HEK293T (cell line): ENCODE measurements at regions not wholly inside any gene's neighbourhood (a gene's known extent, or its start where the extent isn't known, plus 50 kb on each side); places are given as distances from the start of the nearest gene placed in this dataset.

ENCODE experiments used
- CTCF ChIA-PET: fragments of 350-600 bp; formaldehyde crosslinking; extraction: SDS; loops from one replicate; lab custom pipeline; 2021; ENCODE audit warnings: antibody characterized with exemption, inconsistent platforms; lab: Yijun Ruan, JAX
- POLR2A ChIA-PET: fragments of 350-600 bp; formaldehyde crosslinking; extraction: SDS; loops from one replicate; lab custom pipeline; 2020; ENCODE audit warnings: antibody characterized with exemption, inconsistent platforms; lab: Yijun Ruan, JAX
- DNase-seq: peaks from one replicate; pipeline ENCODE4 v3.0.0; 2012; ENCODE audit warnings: mixed read lengths; ENCODE audit errors: extremely low spot score
- ARNT ChIP-seq: fragments of 450-650 bp; IDR thresholded peaks from 2 replicates; pipeline ENCODE4 v1.6.1; 2017; ENCODE audit warnings: mild to moderate bottlenecking
- BHLHE40 ChIP-seq: fragments of 450-650 bp; IDR thresholded peaks from 2 replicates; pipeline ENCODE4 v1.6.1; 2016; ENCODE audit warnings: mild to moderate bottlenecking, moderate library complexity, borderline replicate concordance
- CTBP1 ChIP-seq: fragments of 450-650 bp; IDR thresholded peaks from 2 replicates; pipeline ENCODE4 v1.6.1; 2016; ENCODE audit warnings: borderline replicate concordance
- ELF4 ChIP-seq: fragments of 450-650 bp; IDR thresholded peaks from 2 replicates; pipeline ENCODE4 v1.6.1; 2017; ENCODE audit warnings: antibody characterized with exemption
- FOXA1 ChIP-seq: fragments of 450-650 bp; IDR thresholded peaks from 2 replicates; pipeline ENCODE4 v1.6.1; 2016; ENCODE audit warnings: mild to moderate bottlenecking
- FOXK2 ChIP-seq: fragments of 450-650 bp; IDR thresholded peaks from 2 replicates; pipeline ENCODE4 v1.6.1; 2016; ENCODE audit warnings: mild to moderate bottlenecking
- FOXM1 ChIP-seq: fragments of 450-650 bp; IDR thresholded peaks from 2 replicates; pipeline ENCODE4 v1.6.1; 2017; ENCODE audit warnings: mild to moderate bottlenecking, borderline replicate concordance
- HDGF ChIP-seq: fragments of 450-650 bp; IDR thresholded peaks from 2 replicates; pipeline ENCODE4 v1.6.1; 2017; ENCODE audit warnings: antibody characterized with exemption, borderline replicate concordance
- L3MBTL2 ChIP-seq: fragments of 450-650 bp; conservative IDR thresholded peaks from 2 replicates; pipeline ENCODE4 v1.6.1; 2016; ENCODE audit warnings: mild to moderate bottlenecking
- LEF1 ChIP-seq: fragments of 450-650 bp; IDR thresholded peaks from 2 replicates; pipeline ENCODE4 v1.6.1; 2017; ENCODE audit warnings: mild to moderate bottlenecking, borderline replicate concordance
- NFRKB ChIP-seq: fragments of 450-650 bp; IDR thresholded peaks from 2 replicates; pipeline ENCODE4 v1.6.1; 2016; ENCODE audit warnings: mild to moderate bottlenecking, moderate library complexity
- PKNOX1 ChIP-seq: fragments of 450-650 bp; IDR thresholded peaks from 2 replicates; pipeline ENCODE4 v1.6.1; 2016
- SP1 ChIP-seq: fragments of 450-650 bp; IDR thresholded peaks from 2 replicates; pipeline ENCODE4 v1.6.1; 2017
- SUZ12 ChIP-seq: fragments of 450-650 bp; IDR thresholded peaks from 2 replicates; pipeline ENCODE4 v1.6.1; 2016; ENCODE audit warnings: mild to moderate bottlenecking
- TARDBP ChIP-seq: fragments of 450-650 bp; IDR thresholded peaks from 2 replicates; pipeline ENCODE4 v1.6.1; 2016
- ZNF384 ChIP-seq: fragments of 450-650 bp; IDR thresholded peaks from 2 replicates; pipeline ENCODE4 v1.6.1; 2016

- TF ChIP-seq FOXK2 (no peak), LEF1 (no peak), ARNT (no peak), PKNOX1 (no peak), HDGF (no peak), TARDBP (no peak), L3MBTL2 (no peak), ZNF384 (no peak), FOXA1 (no peak)
- CTCF ChIA-PET: no interaction called here
- no peak for DNase-seq
- POLR2A ChIA-PET: no interaction called here
Measured at GRCh38 chr1:56326056-56326455, 253.3 kb downstream of the PLPP3 start.

- TF ChIP-seq SUZ12 (no peak), L3MBTL2 (no peak), ELF4 (no peak), HDGF (no peak), FOXM1 (no peak), BHLHE40 (no peak), CTBP1 (no peak), FOXA1 (no peak), SP1 (no peak), LEF1 (no peak), TARDBP (no peak), ARNT (no peak), FOXK2 (no peak), ZNF384 (no peak), NFRKB (no peak), PKNOX1 (no peak)
- no peak for DNase-seq
- ChIA-PET POLR2A (no interaction called here), CTCF (no interaction called here)
Measured at GRCh38 chr1:56324504-56324903, 254.9 kb downstream of the PLPP3 start.

DNA sequence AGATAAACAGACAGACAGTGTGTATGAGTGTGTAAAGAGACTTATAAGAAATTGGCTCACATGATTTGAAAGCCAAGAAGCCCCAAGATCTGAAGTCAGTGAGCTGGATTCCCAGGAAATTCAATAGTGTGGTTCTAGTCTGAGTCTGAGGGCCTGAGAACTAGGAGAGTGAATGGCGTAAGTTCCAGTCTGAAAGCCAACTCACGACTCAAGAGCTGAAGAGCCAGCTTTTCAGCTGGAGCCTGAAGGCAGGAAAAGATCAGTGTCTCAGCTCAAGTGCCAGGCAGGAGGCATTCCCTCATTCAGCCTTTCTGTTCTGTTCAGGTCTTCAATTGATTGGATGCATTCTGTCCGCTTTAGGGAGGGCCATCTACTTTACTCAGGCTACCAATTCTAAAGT, 257.2 kb downstream of the PLPP3 start:
- no peak for DNase-seq
- TF ChIP-seq CTBP1: no peak
- no peak for TF ChIP-seq FOXK2
- TF ChIP-seq BHLHE40: no peak
- TF ChIP-seq NFRKB: no peak
- TF ChIP-seq HDGF: no peak
- TF ChIP-seq FOXA1: no peak
- TF ChIP-seq SUZ12: no peak
- no peak for TF ChIP-seq TARDBP
- TF ChIP-seq ARNT: no peak
- TF ChIP-seq SP1: no peak
- TF ChIP-seq PKNOX1: no peak
- TF ChIP-seq ZNF384: no peak
- no peak for TF ChIP-seq LEF1
- no peak for TF ChIP-seq L3MBTL2
- no peak for TF ChIP-seq ELF4
- no peak for TF ChIP-seq FOXM1
- ChIA-PET POLR2A (no interaction called here), CTCF (no interaction called here)

DNA sequence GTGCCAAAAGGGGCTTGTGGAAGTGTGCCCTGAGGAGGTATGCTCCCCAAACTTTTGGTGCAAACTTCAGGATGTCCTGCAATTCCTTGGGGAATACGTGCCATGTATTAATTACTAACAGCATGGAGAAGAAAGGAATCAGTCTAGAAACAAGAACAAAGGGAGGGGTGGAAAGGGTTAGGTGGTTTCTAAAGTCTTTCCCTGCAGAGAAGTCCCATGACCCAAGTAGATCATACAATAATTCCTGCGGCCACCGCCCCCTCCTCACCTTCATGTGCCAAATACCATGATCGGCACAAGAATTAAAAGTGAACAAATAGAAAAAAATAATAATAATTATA, 258.2 kb downstream of the PLPP3 start:
- CTCF ChIA-PET: no interaction called here
- TF ChIP-seq CTBP1 (no peak), NFRKB (no peak), FOXM1 (no peak), ELF4 (no peak), TARDBP (no peak), FOXK2 (no peak), ARNT (no peak), SUZ12 (no peak), L3MBTL2 (no peak), BHLHE40 (no peak), FOXA1 (no peak), SP1 (no peak), ZNF384 (no peak), HDGF (no peak), PKNOX1 (no peak), LEF1 (no peak)
- POLR2A ChIA-PET: no interaction called here
- DNase-seq: no peak

DNA sequence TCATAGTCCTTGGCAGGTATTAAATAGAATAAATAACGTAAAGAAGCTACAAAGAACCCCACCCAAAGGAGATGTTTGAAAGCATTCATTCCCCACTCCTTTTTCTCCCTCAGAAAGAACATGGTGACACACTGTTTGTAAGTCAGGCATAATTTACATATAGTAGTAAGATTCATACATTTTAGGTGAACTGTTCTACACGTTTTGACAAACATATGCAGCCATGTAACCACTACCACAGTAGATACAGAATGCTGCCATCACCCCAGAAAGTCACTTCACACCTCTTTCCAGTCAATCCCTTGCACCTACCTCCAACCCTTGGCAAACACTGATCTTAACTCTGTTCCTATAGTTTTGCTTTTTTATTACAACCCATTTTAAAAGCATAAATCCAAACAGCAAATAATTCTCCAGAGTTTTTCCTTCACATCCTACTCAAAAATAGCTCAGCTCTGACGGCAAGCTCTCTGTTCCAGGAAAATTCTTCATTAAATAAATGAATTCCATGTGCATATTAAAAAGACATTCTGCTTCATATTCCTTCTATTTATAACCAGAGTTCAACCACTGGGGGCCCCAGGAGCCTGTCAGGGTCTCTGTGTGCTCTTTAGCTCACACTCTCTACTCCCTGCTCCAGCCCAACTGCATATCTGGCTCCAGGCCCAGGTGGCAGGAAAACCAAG, 258.8 kb downstream of the PLPP3 start:
- ChIA-PET POLR2A (no interaction called here), CTCF (no interaction called here)
- no peak for TF ChIP-seq L3MBTL2
- TF ChIP-seq CTBP1: no peak
- TF ChIP-seq FOXA1: no peak
- no peak for TF ChIP-seq LEF1
- TF ChIP-seq SUZ12: no peak
- no peak for TF ChIP-seq HDGF

GRCh38 chr1:56317722-56318121, 261.6 kb downstream of the PLPP3 start:
- no peak for DNase-seq
- ChIA-PET CTCF (no interaction called here), POLR2A (no interaction called here)
- TF ChIP-seq FOXK2: no peak
- no peak for TF ChIP-seq L3MBTL2
- TF ChIP-seq FOXM1: no peak
- no peak for TF ChIP-seq CTBP1
- no peak for TF ChIP-seq ARNT
- no peak for TF ChIP-seq SP1
- TF ChIP-seq LEF1: no peak
- TF ChIP-seq HDGF: no peak
- no peak for TF ChIP-seq BHLHE40

More for the DNA sequence above, 258.8 kb downstream of the PLPP3 start:
- DNase-seq: no peak
